Adrenal gland (tissue), 9 donors: ENCODE measurements at regions not wholly inside any gene's neighbourhood (a gene's known extent, or its start where the extent isn't known, plus 50 kb on each side); places are given as distances from the start of the nearest gene placed in this dataset.

Experiments used
- DNase-seq, 7 donors: peaks; one replicate each; pipeline ENCODE4 v3.0.0-alpha.2; 2019 to 2020
- H3K27ac ChIP-seq, 5 donors: fragments of 200-600 bp; sonication (generic) in 4 of 5; 1 replicate in 3 of 5; 2 replicates in 2 of 5; pipeline versions ENCODE4 v1.5.1 to v1.8.0; 2016 to 2020; ENCODE audit warnings: mild to moderate bottlenecking in 1 of 5
- H3K27me3 ChIP-seq: fragments of 200-600 bp; 2 replicates; pipeline ENCODE4 v1.8.0; 2021
- H3K36me3 ChIP-seq, 2 donors: fragments of 200-600 bp; replicated peaks in 1 of 2; 1 replicate in 1 of 2; 2 replicates in 1 of 2; pipeline versions ENCODE4 v1.5.1 to v1.8.0; 2018 to 2022
- H3K4me1 ChIP-seq, 2 donors: fragments of 200-600 bp; replicated peaks in 1 of 2; 1 replicate in 1 of 2; 2 replicates in 1 of 2; pipeline versions ENCODE4 v1.5.1 to v1.8.0; 2018 to 2021
- H3K4me3 ChIP-seq, 4 donors: fragments of 200-600 bp; sonication (generic) in 3 of 4; one replicate each; pipeline ENCODE4 v1.5.1; 2016 to 2018
- H3K9me3 ChIP-seq, 3 donors: fragments of 200-600 bp; sonication (generic) in 1 of 3; replicated peaks in 1 of 3; 1 replicate in 2 of 3; 2 replicates in 1 of 3; pipeline versions ENCODE4 v1.5.1 to v1.8.0; 2016 to 2021
- CTCF ChIP-seq, 6 experiments: fragments of 450-650 bp in 4 of 6; fragments of 200-600 bp in 2 of 6; sonication (generic) in 1 of 6; IDR thresholded peaks; 1 replicate in 5 of 6; 2 replicates in 1 of 6; pipeline versions ENCODE4 v1.5.1 to v1.8.0; 2016 to 2021; ENCODE audit warnings: antibody characterized with exemption in 6 of 6, mild to moderate bottlenecking in 2 of 6, moderate library complexity in 1 of 6
- POLR2A ChIP-seq, 2 donors: fragments of 450-650 bp; IDR thresholded peaks; one replicate each; pipeline ENCODE4 v1.6.1; 2017; ENCODE audit warnings: antibody characterized with exemption in 2 of 2, mild to moderate bottlenecking in 2 of 2, moderate library complexity in 1 of 2
- WGBS, 4 donors: extraction: QIAGEN DNeasy Blood & Tissue Kit in 2 of 4; methylation state at CpG; one replicate each; pipeline versions ENCODE4 v1.1.5 to v1.1.7; 2013 to 2017; 5-methylcytosine and 5-hydroxymethylcytosine counted together
- intact Hi-C, 2 donors: fragments of 100-400 bp; cut with DNase I; formaldehyde crosslinking; loops; one replicate each; pipeline versions ENCODE4 v1.14.1 to v1.15.0; 2022 to 2023
- donor health status: healthy with polysubstance abuse.
- donor health status: Bipolar disorder and iron deficiency.
- donor health status: DM: yes; HTN: yes; CAD: no.
- donor health status: DM: no; HTN: no; CAD: no.
- donor health status: DM: no; HTN: no; CAD: no.

DNA sequence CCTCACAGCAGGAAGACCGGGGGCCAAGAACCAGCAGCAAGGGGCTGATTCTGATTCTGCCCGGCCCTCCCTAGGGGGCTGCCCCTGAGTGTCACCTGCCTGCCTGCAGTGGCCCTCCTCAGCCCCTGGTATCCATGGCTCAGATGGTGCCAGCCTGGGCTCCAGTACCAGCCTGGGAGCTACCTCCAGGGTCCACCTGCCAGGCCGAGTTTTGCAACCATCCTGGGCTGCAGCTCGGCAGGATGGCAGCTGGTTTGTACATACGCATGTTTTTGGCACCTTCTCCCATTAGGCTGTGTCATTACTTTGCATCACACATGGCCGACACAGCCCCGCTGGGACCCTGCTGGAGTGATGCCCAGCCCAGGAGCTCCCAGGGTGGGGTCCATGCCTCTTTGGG lies 93.3 kb upstream of the WNT4 start:
- H3K9me3 ChIP-seq, result no peaks in the 10 kb centered on the region
- DNase-seq, result no peak
- H3K27me3 ChIP-seq, result no peaks in the 10 kb centered on the region
- H3K4me1 ChIP-seq, result peaks cover 3% of the 10 kb centered on the region in 2 donors
- intact Hi-C loops, result no loop called here
- TF ChIP-seq CTCF (IDR thresholded peaks at IDR 0.05), result no peak
- TF ChIP-seq POLR2A (IDR thresholded peaks at IDR 0.05), result no peak
- WGBS, 4 donors, result 64 to 88% (median 69%) methylated on average over 2 to 7 of the region's 7 CpGs
- no peaks in the 10 kb centered on the region for H3K36me3 ChIP-seq
- no peak overlapping the region for H3K4me3 ChIP-seq
- no peak overlapping the region for H3K27ac ChIP-seq

DNA sequence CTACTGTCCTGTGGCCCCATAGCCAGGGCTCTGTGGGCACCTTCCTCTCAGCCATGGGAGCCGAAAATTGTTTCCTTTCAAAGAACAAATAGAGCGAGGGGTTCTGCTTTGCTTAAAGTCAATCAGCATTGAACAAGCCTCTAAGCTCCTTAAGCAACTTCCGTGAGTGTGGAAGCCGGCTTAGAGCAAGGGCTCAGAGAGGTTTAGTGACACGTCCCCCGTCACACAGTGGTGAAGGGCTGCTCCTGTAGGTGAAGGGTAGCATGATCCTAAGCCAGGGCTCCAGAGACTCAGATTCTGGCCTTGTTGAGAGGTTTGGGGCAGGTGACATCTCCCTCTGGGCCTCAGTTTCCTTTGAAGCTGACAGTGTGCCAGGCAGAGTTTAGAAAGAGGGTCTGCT lies 94.0 kb upstream of the WNT4 start:
- intact Hi-C loops, result no loop called here
- 91 to 98% (median 93%) methylated on average over 6 of the region's 6 CpGs for WGBS, 4 donors
- H3K27me3 ChIP-seq, result no peaks in the 10 kb centered on the region

GRCh38 chr1:22237433-22238093 lies 94.7 kb upstream of the WNT4 start:
- H3K36me3 ChIP-seq, result no peaks in the 10 kb centered on the region
- H3K27me3 ChIP-seq, result no peaks in the 10 kb centered on the region
- no peaks in the 10 kb centered on the region for H3K9me3 ChIP-seq
- peak; percentile 36 to 84 (median 73) for DNase-seq
- WGBS, 4 donors, result 50 to 81% (median 65%) methylated on average over 11 of the region's 11 CpGs
- H3K4me3 ChIP-seq, result no peak overlapping the region
- peak overlapping the region in 1 of 5 donors; percentile 52 for H3K27ac ChIP-seq
- TF ChIP-seq CTCF (IDR thresholded peaks at IDR 0.05), result no peak
- TF ChIP-seq POLR2A (IDR thresholded peaks at IDR 0.05), result no peak
- H3K4me1 ChIP-seq, result peaks cover 3% of the 10 kb centered on the region in 2 donors
- intact Hi-C loops, result no loop called here

More for the DNA sequence above, 94.0 kb upstream of the WNT4 start:
- H3K9me3 ChIP-seq, result no peaks in the 10 kb centered on the region
- H3K36me3 ChIP-seq, result no peaks in the 10 kb centered on the region
- H3K27ac ChIP-seq, result peak overlapping the region in 1 of 5 donors; percentile 52
- DNase-seq, result no peak
- TF ChIP-seq CTCF (IDR thresholded peaks at IDR 0.05) (no peak), POLR2A (IDR thresholded peaks at IDR 0.05) (no peak)
- peaks cover 3% of the 10 kb centered on the region in 2 donors for H3K4me1 ChIP-seq
- no peak overlapping the region for H3K4me3 ChIP-seq

- TF ChIP-seq POLR2A (IDR thresholded peaks at IDR 0.05), result no peak
- TF ChIP-seq CTCF (IDR thresholded peaks at IDR 0.05), result no peak
- no peaks in the 10 kb centered on the region for H3K9me3 ChIP-seq
- no peaks in the 10 kb centered on the region for H3K36me3 ChIP-seq
- no peak for DNase-seq
- H3K27ac ChIP-seq, result no peak overlapping the region
- H3K27me3 ChIP-seq, result no peaks in the 10 kb centered on the region
- intact Hi-C loops, result no loop called here
- peaks cover 3% of the 10 kb centered on the region in 2 donors for H3K4me1 ChIP-seq
- H3K4me3 ChIP-seq, result no peak overlapping the region
- WGBS, 4 donors, result 93 to 96% (median 94%) methylated on average over 26 of the region's 26 CpGs
Observed at GRCh38 chr1:22238356-22239224, 95.7 kb upstream of the WNT4 start.
